Activated naive CD4-positive, alpha-beta T cell treated with anti-CD3 and anti-CD28 coated beads for 36 hours (primary cell): ENCODE measurements at regions not wholly inside any gene's neighbourhood (a gene's known extent, or its start where the extent isn't known, plus 50 kb on each side); places are given as distances from the start of the nearest gene placed in this dataset.
"Not testable (repeated sequence)": the region's sequence is repeated elsewhere in the genome, so short reads cannot be mapped to it uniquely, and the experiment has no call there.

Experiments
- CTCF ChIA-PET: fragments of 350-600 bp; sonication (Branson Sonifier 250); formaldehyde crosslinking; loops from one replicate; lab custom pipeline; 2021; ENCODE audit warnings: antibody characterized with exemption; lab: Charles Lee
- DNase-seq: peaks from one replicate; pipeline ENCODE4 v3.0.0-alpha.2; 2020
- H3K27ac Mint-ChIP-seq: one replicate; pipeline ENCODE4 v1.8.0; 2021; ENCODE audit warnings: mild to moderate bottlenecking, mixed read lengths
- H3K27me3 Mint-ChIP-seq: one replicate; pipeline ENCODE4 v1.8.0; 2021; ENCODE audit warnings: low read depth, mixed read lengths
- H3K36me3 Mint-ChIP-seq: one replicate; pipeline ENCODE4 v1.8.0; 2021; ENCODE audit warnings: low read depth, mixed read lengths
- H3K4me1 Mint-ChIP-seq: one replicate; pipeline ENCODE4 v1.8.0; 2021; ENCODE audit warnings: low read depth, mixed read lengths
- H3K4me3 Mint-ChIP-seq: one replicate; pipeline ENCODE4 v1.8.0; 2021; ENCODE audit warnings: mild to moderate bottlenecking, moderate library complexity, mixed read lengths
- H3K9me3 Mint-ChIP-seq: one replicate; pipeline ENCODE4 v1.8.0; 2021; ENCODE audit warnings: mixed read lengths
- intact Hi-C: fragments of 100-400 bp; cut with micrococcal nuclease; formaldehyde crosslinking; loops from one replicate; pipeline ENCODE4 v1.15.1; 2023

- CTCF ChIA-PET: interaction anchor here (1.3 kb wide), 1 partner anchor 88 kb away, joined by 6 read pairs; no protein-coding TSS in a partner anchor
- Mint-ChIP-seq H3K27me3 (no peaks in the 10 kb centered on the region), H3K4me3 (no peak overlapping the region), H3K4me1 (no peaks in the 10 kb centered on the region), H3K27ac (no peak overlapping the region), H3K36me3 (no peaks in the 10 kb centered on the region), H3K9me3 (no peaks in the 10 kb centered on the region)
- intact Hi-C loops: loop anchor here (5.0 to 10.0 kb wide), 2 partner anchors 55 to 153 kb away; partner anchors contain the start of gene ZNF92
- no peak for DNase-seq
Observed at GRCh38 chr7:65219623-65220022, 154.0 kb upstream of the ZNF92 start.

GRCh38 chr7:65216469-65216868 lies 157.2 kb upstream of the ZNF92 start:
- intact Hi-C loops: loop anchor here (1.0 to 5.0 kb wide), 3 partner anchors 156 to 265 kb away; partner anchors contain the start of gene ZNF92
- Mint-ChIP-seq H3K27me3 (no peaks in the 10 kb centered on the region), H3K36me3 (no peaks in the 10 kb centered on the region), H3K27ac (no peak overlapping the region), H3K4me1 (no peaks in the 10 kb centered on the region), H3K9me3 (no peaks in the 10 kb centered on the region), H3K4me3 (no peak overlapping the region)
- CTCF ChIA-PET: interaction anchor here (1.1 kb wide), 1 partner anchor 91 kb away, joined by 13 read pairs; no protein-coding TSS in a partner anchor
- peak; percentile 74 for DNase-seq

- DNase-seq, H3K27me3 Mint-ChIP-seq, H3K4me1 Mint-ChIP-seq, H3K27ac Mint-ChIP-seq, CTCF ChIA-PET, H3K36me3 Mint-ChIP-seq, H3K4me3 Mint-ChIP-seq, H3K9me3 Mint-ChIP-seq, intact Hi-C loops: not testable (repeated sequence)
Observed at GRCh38 chr7:65213260-65213659, 160.4 kb upstream of the ZNF92 start.

- CTCF ChIA-PET, H3K4me3 Mint-ChIP-seq: not testable (repeated sequence)
Observed at GRCh38 chr7:65199221-65199620, 174.4 kb upstream of the ZNF92 start.

GRCh38 chr7:65193334-65194058 lies 180.2 kb upstream of the ZNF92 start:
- H3K36me3 Mint-ChIP-seq, intact Hi-C loops, H3K4me1 Mint-ChIP-seq, DNase-seq, H3K9me3 Mint-ChIP-seq, H3K4me3 Mint-ChIP-seq, H3K27me3 Mint-ChIP-seq, H3K27ac Mint-ChIP-seq, CTCF ChIA-PET: not testable (repeated sequence)

More at GRCh38 chr7:65199221-65199620, 174.4 kb upstream of the ZNF92 start:
- H3K4me1 Mint-ChIP-seq, DNase-seq, H3K9me3 Mint-ChIP-seq, H3K36me3 Mint-ChIP-seq, H3K27me3 Mint-ChIP-seq, H3K27ac Mint-ChIP-seq, intact Hi-C loops: not testable (repeated sequence)

- intact Hi-C loops, H3K4me1 Mint-ChIP-seq, H3K27me3 Mint-ChIP-seq, H3K27ac Mint-ChIP-seq, CTCF ChIA-PET, DNase-seq, H3K9me3 Mint-ChIP-seq, H3K4me3 Mint-ChIP-seq, H3K36me3 Mint-ChIP-seq: not testable (repeated sequence)
Observed at GRCh38 chr7:65177041-65177440, 170.6 kb upstream of the ERV3-1 start.

GRCh38 chr7:65150105-65150504 lies 143.6 kb upstream of the ERV3-1 start:
- H3K36me3 Mint-ChIP-seq, H3K4me3 Mint-ChIP-seq, H3K27ac Mint-ChIP-seq, H3K27me3 Mint-ChIP-seq, intact Hi-C loops, CTCF ChIA-PET, DNase-seq, H3K9me3 Mint-ChIP-seq, H3K4me1 Mint-ChIP-seq: not testable (repeated sequence)

GRCh38 chr7:65146118-65146914 lies 139.8 kb upstream of the ERV3-1 start:
- DNase-seq, H3K9me3 Mint-ChIP-seq, H3K4me3 Mint-ChIP-seq, H3K36me3 Mint-ChIP-seq, intact Hi-C loops, H3K27ac Mint-ChIP-seq, H3K4me1 Mint-ChIP-seq, H3K27me3 Mint-ChIP-seq, CTCF ChIA-PET: not testable (repeated sequence)

- H3K36me3 Mint-ChIP-seq, intact Hi-C loops, CTCF ChIA-PET, H3K4me3 Mint-ChIP-seq, H3K27ac Mint-ChIP-seq, H3K4me1 Mint-ChIP-seq, H3K27me3 Mint-ChIP-seq, H3K9me3 Mint-ChIP-seq, DNase-seq: not testable (repeated sequence)
Observed at GRCh38 chr7:65145710-65146109, 139.2 kb upstream of the ERV3-1 start.

- H3K9me3 Mint-ChIP-seq, CTCF ChIA-PET, DNase-seq, H3K36me3 Mint-ChIP-seq, H3K27me3 Mint-ChIP-seq, H3K4me3 Mint-ChIP-seq, H3K27ac Mint-ChIP-seq, intact Hi-C loops, H3K4me1 Mint-ChIP-seq: not testable (repeated sequence)
Observed at GRCh38 chr7:65145008-65145407, 138.5 kb upstream of the ERV3-1 start.

GRCh38 chr7:65144557-65144956 lies 138.1 kb upstream of the ERV3-1 start:
- H3K4me3 Mint-ChIP-seq, intact Hi-C loops, H3K36me3 Mint-ChIP-seq, H3K27me3 Mint-ChIP-seq, H3K27ac Mint-ChIP-seq, H3K9me3 Mint-ChIP-seq, CTCF ChIA-PET, DNase-seq, H3K4me1 Mint-ChIP-seq: not testable (repeated sequence)

- H3K36me3 Mint-ChIP-seq, DNase-seq, H3K9me3 Mint-ChIP-seq, H3K27ac Mint-ChIP-seq, CTCF ChIA-PET, H3K4me3 Mint-ChIP-seq, H3K4me1 Mint-ChIP-seq, intact Hi-C loops, H3K27me3 Mint-ChIP-seq: not testable (repeated sequence)
Observed at GRCh38 chr7:65144119-65144518, 137.6 kb upstream of the ERV3-1 start.

- intact Hi-C loops, H3K9me3 Mint-ChIP-seq, H3K27me3 Mint-ChIP-seq, H3K4me3 Mint-ChIP-seq, H3K4me1 Mint-ChIP-seq, CTCF ChIA-PET, DNase-seq, H3K27ac Mint-ChIP-seq, H3K36me3 Mint-ChIP-seq: not testable (repeated sequence)
Observed at GRCh38 chr7:65141894-65142293, 135.4 kb upstream of the ERV3-1 start.
